Small intestine (tissue), 7 donors: ENCODE measurements at regions not wholly inside any gene's neighbourhood (a gene's known extent, or its start where the extent isn't known, plus 50 kb on each side); places are given as distances from the start of the nearest gene placed in this dataset.

Experiments used
- DNase-seq, 2 donors: peaks; one replicate each; pipeline versions ENCODE4 v3.0.0 to v3.0.0-alpha.2; 2013
- FAIRE-seq: peaks from 2 replicates; lab custom pipeline; 2012; peaks lifted over from hg19 to GRCh38; lab: Jason Lieb, UNC
- H3K27ac ChIP-seq, 3 donors: one replicate each; pipeline ENCODE4 v1.5.1; 2013; ENCODE audit warnings: low read length in 2 of 3, mild to moderate bottlenecking in 2 of 3, control low read depth in 1 of 3, inconsistent platforms in 1 of 3, low read depth in 1 of 3, moderate library complexity in 1 of 3
- H3K27me3 ChIP-seq, 3 donors: one replicate each; pipeline ENCODE4 v1.6.1; 2013; ENCODE audit warnings: low read length in 3 of 3, inconsistent platforms in 1 of 3; ENCODE audit not compliant: control insufficient read depth in 3 of 3, insufficient read depth in 3 of 3
- H3K36me3 ChIP-seq, 3 donors: one replicate each; pipeline ENCODE4 v1.6.1; 2013; ENCODE audit warnings: low read length in 3 of 3, inconsistent platforms in 1 of 3, low read depth in 1 of 3, mild to moderate bottlenecking in 1 of 3, moderate library complexity in 1 of 3; ENCODE audit not compliant: control insufficient read depth in 3 of 3, insufficient read depth in 2 of 3
- H3K4me1 ChIP-seq, 3 donors: one replicate each; pipeline ENCODE4 v1.6.1; 2013; ENCODE audit warnings: low read length in 2 of 3, inconsistent platforms in 1 of 3, low read depth in 1 of 3, mild to moderate bottlenecking in 1 of 3, moderate library complexity in 1 of 3; ENCODE audit not compliant: control insufficient read depth in 3 of 3, insufficient read depth in 2 of 3
- H3K4me3 ChIP-seq, 3 donors: one replicate each; pipeline ENCODE4 v1.5.1; 2013; ENCODE audit warnings: low read length in 3 of 3, control low read depth in 1 of 3, inconsistent platforms in 1 of 3, low read depth in 1 of 3, mild to moderate bottlenecking in 1 of 3, moderate library complexity in 1 of 3
- H3K9me3 ChIP-seq, 2 donors: one replicate each; pipeline ENCODE4 v1.6.1; 2013; ENCODE audit warnings: low read depth in 1 of 2, low read length in 1 of 2; ENCODE audit not compliant: control insufficient read depth in 2 of 2, insufficient read depth in 1 of 2
- WGBS, 3 donors: extraction: QIAGEN DNeasy Blood & Tissue Kit; methylation state at CpG; one replicate each; pipeline ENCODE4 v1.1.7; 2013; 5-methylcytosine and 5-hydroxymethylcytosine counted together
- donor health status: healthy with polysubstance abuse.
- donor health status: control.
- donor health status: control.
- donor health status: Bipolar disorder and iron deficiency.
- donor health status: healthy.

GRCh38 chr4:175407926-175408325 lies 404.1 kb downstream of the GPM6A start:
- no peaks in the 10 kb centered on the region for H3K36me3 ChIP-seq
- no peak for FAIRE-seq
- 45 to 75% (median 69%) methylated on average over 2 of the region's 2 CpGs for WGBS, 3 donors

GRCh38 chr4:175411251-175411650 lies 400.8 kb downstream of the GPM6A start:
- DNase-seq, result peak in 1 of 2 donors; percentile 30
- H3K9me3 ChIP-seq, result peaks cover 0 to 9% of the 10 kb centered on the region in 2 donors
- H3K4me3 ChIP-seq, result no peak overlapping the region
- no peaks in the 10 kb centered on the region for H3K36me3 ChIP-seq
- no peak for FAIRE-seq
- H3K4me1 ChIP-seq, result no peaks in the 10 kb centered on the region
- no peak overlapping the region for H3K27ac ChIP-seq
- H3K27me3 ChIP-seq, result no peaks in the 10 kb centered on the region

More at GRCh38 chr4:175407926-175408325, 404.1 kb downstream of the GPM6A start:
- no peak for DNase-seq
- Histone ChIP-seq H3K27ac (no peak overlapping the region), H3K27me3 (no peaks in the 10 kb centered on the region), H3K9me3 (no peaks in the 10 kb centered on the region), H3K4me1 (no peaks in the 10 kb centered on the region), H3K4me3 (no peak overlapping the region)

DNA sequence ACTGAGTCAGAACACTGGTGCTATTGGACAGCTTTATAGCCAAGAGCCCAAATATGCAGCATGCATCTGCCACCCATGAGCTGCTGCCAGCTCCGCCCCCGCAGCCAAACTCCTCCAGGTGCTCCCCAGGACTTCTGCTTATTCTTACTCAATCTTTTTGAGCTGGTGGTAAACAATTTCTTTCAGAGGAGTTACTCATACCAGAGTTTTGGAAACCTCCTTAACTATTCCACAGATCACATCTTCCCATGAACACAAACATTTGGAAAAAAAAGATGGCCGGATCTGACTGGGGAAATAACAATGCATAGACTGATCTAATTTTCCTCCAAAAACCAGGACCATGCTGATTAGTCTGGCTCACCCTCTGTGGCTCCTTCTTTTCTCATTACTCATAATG lies 399.9 kb downstream of the GPM6A start:
- Histone ChIP-seq H3K27ac (no peak overlapping the region), H3K27me3 (no peaks in the 10 kb centered on the region), H3K9me3 (peaks cover 0 to 13% of the 10 kb centered on the region in 2 donors), H3K36me3 (no peaks in the 10 kb centered on the region), H3K4me1 (no peaks in the 10 kb centered on the region), H3K4me3 (no peak overlapping the region)
- DNase-seq, result no peak
- FAIRE-seq, result no peak
- 37 to 50% (median 42%) methylated on average over 3 of the region's 3 CpGs for WGBS, 3 donors

- no peak overlapping the region for H3K27ac ChIP-seq
- H3K36me3 ChIP-seq, result no peaks in the 10 kb centered on the region
- no peaks in the 10 kb centered on the region for H3K27me3 ChIP-seq
- H3K4me3 ChIP-seq, result no peak overlapping the region
- no peak for FAIRE-seq
- H3K4me1 ChIP-seq, result no peaks in the 10 kb centered on the region
- DNase-seq, result no peak
- H3K9me3 ChIP-seq, result peaks cover 0 to 13% of the 10 kb centered on the region in 2 donors
- WGBS, 3 donors, result 23 to 48% (median 30%) methylated on average over 2 of the region's 2 CpGs
These were observed 399.3 kb downstream of the GPM6A start for GRCh38 chr4:175412746-175413145.

GRCh38 chr4:175413561-175413960 lies 398.5 kb downstream of the GPM6A start:
- WGBS, 3 donors, result 60 to 71% (median 71%) methylated on average over 5 of the region's 5 CpGs
- Histone ChIP-seq H3K36me3 (no peaks in the 10 kb centered on the region), H3K4me3 (no peak overlapping the region), H3K27ac (no peak overlapping the region), H3K4me1 (no peaks in the 10 kb centered on the region), H3K27me3 (no peaks in the 10 kb centered on the region), H3K9me3 (peaks cover 0 to 13% of the 10 kb centered on the region in 2 donors)
- DNase-seq (no peak), FAIRE-seq (no peak)

DNA sequence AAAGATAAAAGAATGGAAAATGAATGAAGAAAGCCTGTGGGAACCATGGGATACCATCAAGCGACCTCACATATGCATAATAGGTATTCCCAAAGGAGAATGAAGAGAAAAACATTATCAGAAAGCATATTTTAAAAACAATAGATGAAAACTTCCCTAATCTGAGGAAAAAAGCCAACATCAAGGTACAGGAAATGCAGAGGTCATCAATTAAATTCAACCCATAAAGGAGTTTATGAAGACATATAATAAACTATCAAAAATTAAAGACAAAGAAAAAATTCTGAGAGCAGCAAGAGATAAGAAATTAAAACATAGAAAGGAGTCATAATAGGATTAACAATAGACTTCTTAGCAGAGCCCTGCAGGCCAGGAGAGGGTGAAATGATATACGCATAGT lies 397.5 kb downstream of the GPM6A start:
- Histone ChIP-seq H3K4me1 (no peaks in the 10 kb centered on the region), H3K36me3 (no peaks in the 10 kb centered on the region), H3K27me3 (no peaks in the 10 kb centered on the region), H3K9me3 (peaks cover 0 to 13% of the 10 kb centered on the region in 2 donors), H3K4me3 (no peak overlapping the region), H3K27ac (no peak overlapping the region)
- no peak for FAIRE-seq
- 67 to 78% (median 68%) methylated on average over 2 of the region's 2 CpGs for WGBS, 3 donors
- DNase-seq, result no peak

DNA sequence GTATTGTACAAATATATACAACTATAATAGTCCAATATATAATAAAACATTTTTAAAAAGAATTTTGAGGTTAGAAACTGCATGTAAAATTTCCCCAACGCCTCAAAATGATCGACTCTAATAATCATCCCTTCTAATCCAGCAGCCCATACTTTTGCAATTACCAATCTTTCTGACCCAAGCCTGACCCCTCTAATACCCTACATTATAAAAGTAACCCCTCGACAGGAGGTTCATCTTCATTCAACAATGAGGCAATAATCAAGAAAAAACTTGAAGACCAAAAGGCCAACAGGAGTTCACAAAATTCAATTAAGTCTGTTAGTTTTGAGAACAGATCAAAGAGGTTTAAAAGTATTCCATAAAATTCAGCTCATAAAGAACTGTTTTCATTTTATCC lies 393.5 kb downstream of the GPM6A start:
- peaks cover 0 to 9% of the 10 kb centered on the region in 2 donors for H3K9me3 ChIP-seq
- FAIRE-seq (no peak), DNase-seq (no peak)
- no peaks in the 10 kb centered on the region for H3K4me1 ChIP-seq
- H3K27ac ChIP-seq, result no peak overlapping the region
- no peaks in the 10 kb centered on the region for H3K36me3 ChIP-seq
- WGBS, 3 donors, result 70 to 84% (median 75%) methylated on average over 3 of the region's 3 CpGs
- H3K27me3 ChIP-seq, result no peaks in the 10 kb centered on the region
- no peak overlapping the region for H3K4me3 ChIP-seq

- WGBS, 3 donors, result 41 to 71% (median 45%) methylated on average over 2 of the region's 2 CpGs
- Histone ChIP-seq H3K9me3 (peaks cover 0 to 4% of the 10 kb centered on the region in 2 donors), H3K36me3 (no peaks in the 10 kb centered on the region), H3K4me1 (no peaks in the 10 kb centered on the region), H3K27me3 (no peaks in the 10 kb centered on the region), H3K27ac (no peak overlapping the region), H3K4me3 (no peak overlapping the region)
- FAIRE-seq (no peak), DNase-seq (no peak)
These were observed 392.8 kb downstream of the GPM6A start for GRCh38 chr4:175419236-175419718.

DNA sequence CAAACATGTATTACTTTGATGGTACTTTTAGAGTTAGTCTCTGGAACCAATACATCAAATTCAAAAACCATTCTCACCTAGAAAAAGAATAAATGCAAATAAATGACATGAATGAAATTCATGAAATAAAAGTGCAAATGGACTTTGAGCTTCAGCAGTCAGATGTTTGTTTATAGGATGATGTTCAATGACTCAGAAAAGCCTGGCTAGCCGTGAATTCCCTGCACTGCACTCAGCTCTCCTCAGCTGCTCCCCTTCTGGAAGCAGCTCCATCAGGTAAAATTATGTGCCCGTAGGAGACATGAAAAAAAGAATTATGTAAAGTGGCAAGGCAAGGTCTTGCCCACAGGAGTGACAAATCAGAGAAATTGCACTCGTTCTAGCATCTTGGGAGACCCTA lies 390.6 kb downstream of the GPM6A start:
- no peak overlapping the region for H3K27ac ChIP-seq
- no peaks in the 10 kb centered on the region for H3K27me3 ChIP-seq
- FAIRE-seq, result no peak
- no peak overlapping the region for H3K4me3 ChIP-seq
- 23 to 52% (median 36%) methylated on average over 3 of the region's 3 CpGs for WGBS, 3 donors
- peaks cover 0 to 1% of the 10 kb centered on the region in 2 donors for H3K9me3 ChIP-seq
- no peak for DNase-seq
- no peaks in the 10 kb centered on the region for H3K4me1 ChIP-seq
- H3K36me3 ChIP-seq, result no peaks in the 10 kb centered on the region
